Thoracic aorta (tissue), 2 donors: ENCODE measurements at regions not wholly inside any gene's neighbourhood (a gene's known extent, or its start where the extent isn't known, plus 50 kb on each side); places are given as distances from the start of the nearest gene placed in this dataset.
"Not testable (repeated sequence)": the region's sequence is repeated elsewhere in the genome, so short reads cannot be mapped to it uniquely, and the experiment has no call there.

Source experiments
- ATAC-seq: fragments of 150-250 bp; one replicate; pipeline ENCODE4 v1.8.0; 2017; ENCODE audit warnings: low read depth; ENCODE audit not compliant: insufficient number of reproducible peaks, low FRiP score
- DNase-seq: peaks from one replicate; pipeline ENCODE4 v3.0.0-alpha.2; 2020; ENCODE audit warnings: low spot score
- H3K27ac ChIP-seq, 2 donors: fragments of 200-600 bp; sonication (generic); 1 replicate in 1 of 2; 2 replicates in 1 of 2; pipeline ENCODE4 v1.5.1; 2016; ENCODE audit warnings: mild to moderate bottlenecking in 2 of 2, moderate library complexity in 2 of 2
- H3K27me3 ChIP-seq: fragments of 200-600 bp; sonication (generic); replicated peaks from 2 replicates; pipeline ENCODE4 v1.6.0; 2016; ENCODE audit warnings: mild to moderate bottlenecking; ENCODE audit not compliant: insufficient read depth
- H3K36me3 ChIP-seq: fragments of 200-600 bp; sonication (generic); one replicate; pipeline ENCODE4 v1.5.1; 2016
- H3K4me1 ChIP-seq, 2 donors: fragments of 200-600 bp; sonication (generic); 1 replicate in 1 of 2; 2 replicates in 1 of 2; pipeline versions ENCODE4 v1.5.1 to v1.6.0; 2016; ENCODE audit warnings: low read depth in 2 of 2, mild to moderate bottlenecking in 1 of 2; ENCODE audit not compliant: control insufficient read depth in 1 of 2
- H3K4me3 ChIP-seq: fragments of 200-600 bp; sonication (generic); 2 replicates; pipeline ENCODE4 v1.5.1; 2016; ENCODE audit warnings: mild to moderate bottlenecking
- H3K9me3 ChIP-seq: fragments of 200-600 bp; sonication (generic); 2 replicates; pipeline ENCODE4 v1.5.1; 2016
- TF ChIP-seq, protein P1 (sequence below): fragments of 200-600 bp; sonication (generic); IDR thresholded peaks from one replicate; pipeline ENCODE4 v1.5.1; 2019; ENCODE audit warnings: antibody characterized with exemption

DNA sequence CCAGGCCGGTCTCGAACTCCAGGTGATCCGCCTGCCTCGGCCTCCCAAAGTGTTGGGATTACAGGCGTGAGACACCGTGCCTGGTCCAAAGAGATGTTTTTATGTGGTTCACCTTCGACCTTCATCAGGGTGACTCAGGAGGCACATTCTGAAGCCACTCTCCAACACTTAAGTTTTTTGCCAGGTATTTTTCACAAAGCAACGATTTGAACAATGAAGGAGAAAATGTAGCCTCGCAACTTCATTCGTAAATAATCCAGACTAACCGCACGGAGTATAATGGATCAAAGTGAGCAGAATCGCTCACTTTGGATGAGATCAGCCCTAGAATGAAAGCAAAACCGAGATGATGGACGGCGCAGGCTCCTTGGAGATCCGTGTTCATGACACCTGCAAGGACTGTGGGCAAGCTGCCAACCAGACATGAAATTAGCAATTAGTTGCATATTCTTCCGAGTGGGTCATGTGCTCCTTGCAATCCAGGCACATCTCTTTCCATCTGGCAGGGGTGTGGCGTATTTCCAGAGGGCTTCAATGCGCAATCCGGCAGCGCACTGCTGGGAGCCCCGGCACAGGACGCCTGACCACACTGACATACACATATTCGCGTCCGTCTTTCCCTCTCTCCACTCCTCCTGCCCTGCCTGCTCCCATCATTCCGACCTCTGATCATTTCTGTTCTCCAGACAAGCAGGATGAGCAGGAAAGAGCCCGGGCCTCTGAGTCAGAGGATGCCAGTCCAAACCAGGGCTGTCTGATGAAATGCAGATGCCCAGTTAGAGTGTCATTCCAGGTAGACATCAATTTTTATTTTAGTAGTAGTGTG, 148.4 kb downstream of the KLF6 start:
- no peak overlapping the region for H3K4me3 ChIP-seq
- TF ChIP-seq, protein P1, sequence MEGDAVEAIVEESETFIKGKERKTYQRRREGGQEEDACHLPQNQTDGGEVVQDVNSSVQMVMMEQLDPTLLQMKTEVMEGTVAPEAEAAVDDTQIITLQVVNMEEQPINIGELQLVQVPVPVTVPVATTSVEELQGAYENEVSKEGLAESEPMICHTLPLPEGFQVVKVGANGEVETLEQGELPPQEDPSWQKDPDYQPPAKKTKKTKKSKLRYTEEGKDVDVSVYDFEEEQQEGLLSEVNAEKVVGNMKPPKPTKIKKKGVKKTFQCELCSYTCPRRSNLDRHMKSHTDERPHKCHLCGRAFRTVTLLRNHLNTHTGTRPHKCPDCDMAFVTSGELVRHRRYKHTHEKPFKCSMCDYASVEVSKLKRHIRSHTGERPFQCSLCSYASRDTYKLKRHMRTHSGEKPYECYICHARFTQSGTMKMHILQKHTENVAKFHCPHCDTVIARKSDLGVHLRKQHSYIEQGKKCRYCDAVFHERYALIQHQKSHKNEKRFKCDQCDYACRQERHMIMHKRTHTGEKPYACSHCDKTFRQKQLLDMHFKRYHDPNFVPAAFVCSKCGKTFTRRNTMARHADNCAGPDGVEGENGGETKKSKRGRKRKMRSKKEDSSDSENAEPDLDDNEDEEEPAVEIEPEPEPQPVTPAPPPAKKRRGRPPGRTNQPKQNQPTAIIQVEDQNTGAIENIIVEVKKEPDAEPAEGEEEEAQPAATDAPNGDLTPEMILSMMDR: no peak
- H3K4me1 ChIP-seq: peaks cover 0 to 5% of the 10 kb centered on the region in 2 donors
- no peaks in the 10 kb centered on the region for H3K36me3 ChIP-seq
- no peaks in the 10 kb centered on the region for H3K9me3 ChIP-seq
- ATAC-seq: no peak
- no peak overlapping the region for H3K27ac ChIP-seq
- no peak for DNase-seq
- H3K27me3 ChIP-seq: no peaks in the 10 kb centered on the region

DNA sequence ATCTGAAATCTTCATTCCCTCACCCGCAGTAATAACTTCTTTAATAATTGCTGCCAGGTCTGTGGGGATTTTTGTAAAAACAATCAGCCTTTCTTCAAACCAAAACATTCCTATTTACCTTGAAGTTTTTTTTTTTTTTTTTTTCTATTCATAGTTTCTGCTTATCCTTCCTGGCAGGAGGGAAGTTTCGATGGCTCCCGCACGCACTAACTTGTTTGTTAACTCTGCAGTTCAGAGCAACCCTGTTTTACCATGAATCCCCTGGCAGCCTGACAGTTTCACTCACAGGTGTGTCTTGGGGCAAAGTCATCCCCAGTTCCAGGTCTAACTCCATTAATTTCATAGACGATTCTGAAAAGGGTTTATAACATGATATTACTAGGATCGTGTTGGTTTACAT, 149.3 kb downstream of the KLF6 start:
- H3K4me3 ChIP-seq: no peak overlapping the region
- no peak for DNase-seq
- TF ChIP-seq, protein P1: no peak
- H3K27me3 ChIP-seq: no peaks in the 10 kb centered on the region
- H3K4me1 ChIP-seq: peaks cover 0 to 5% of the 10 kb centered on the region in 2 donors
- no peaks in the 10 kb centered on the region for H3K9me3 ChIP-seq
- H3K36me3 ChIP-seq: no peaks in the 10 kb centered on the region
- no peak for ATAC-seq
- no peak overlapping the region for H3K27ac ChIP-seq

DNA sequence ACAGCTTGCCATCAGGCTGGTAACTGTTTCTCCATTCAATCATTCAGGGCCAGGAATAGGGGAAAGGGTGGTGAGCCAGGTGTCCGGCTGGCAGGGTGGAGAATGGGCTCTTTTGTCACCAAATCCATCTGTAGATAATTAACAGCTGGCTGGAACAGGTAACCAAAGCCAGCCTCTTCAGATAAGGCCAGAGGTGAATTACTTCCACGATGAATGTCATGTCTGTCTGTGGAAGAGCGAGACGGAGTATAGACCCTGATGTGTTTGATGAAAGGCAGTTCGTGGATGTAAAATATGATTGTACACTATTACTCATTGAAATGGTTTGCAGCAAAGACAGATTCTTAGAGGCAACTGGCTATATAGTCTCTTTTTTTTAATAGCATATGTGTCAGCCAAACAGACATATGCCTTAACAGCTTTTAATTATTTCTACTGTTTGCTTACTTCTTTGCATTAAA, 149.8 kb downstream of the KLF6 start:
- H3K4me3 ChIP-seq: no peak overlapping the region
- H3K4me1 ChIP-seq: peaks cover 0 to 5% of the 10 kb centered on the region in 2 donors
- ATAC-seq (no peak), DNase-seq (no peak)
- H3K9me3 ChIP-seq: no peaks in the 10 kb centered on the region
- TF ChIP-seq, protein P1: no peak
- H3K27ac ChIP-seq: no peak overlapping the region
- H3K36me3 ChIP-seq: no peaks in the 10 kb centered on the region
- no peaks in the 10 kb centered on the region for H3K27me3 ChIP-seq

DNA sequence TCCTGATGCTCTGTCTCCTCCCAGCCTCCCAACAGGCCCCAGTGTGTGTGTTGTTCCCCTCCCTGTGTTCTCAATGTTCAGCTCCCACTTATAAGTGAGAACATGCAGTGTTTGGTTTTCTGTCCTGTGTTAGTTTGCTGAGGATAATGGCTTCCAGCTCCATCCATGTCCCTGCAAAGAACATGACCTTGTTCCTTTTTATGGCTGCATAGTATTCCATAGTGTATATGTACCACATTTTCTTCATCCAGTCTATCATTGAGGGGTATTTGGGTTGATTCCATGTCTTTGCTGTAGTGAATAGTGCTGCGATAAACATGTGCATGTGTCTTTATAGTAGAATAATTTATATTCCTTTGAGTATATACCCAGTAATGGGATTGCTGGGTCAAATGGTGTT, 150.4 kb downstream of the KLF6 start:
- not testable (repeated sequence) for H3K27me3 ChIP-seq, H3K27ac ChIP-seq, H3K4me1 ChIP-seq, ATAC-seq, H3K36me3 ChIP-seq, H3K4me3 ChIP-seq, H3K9me3 ChIP-seq, DNase-seq

DNA sequence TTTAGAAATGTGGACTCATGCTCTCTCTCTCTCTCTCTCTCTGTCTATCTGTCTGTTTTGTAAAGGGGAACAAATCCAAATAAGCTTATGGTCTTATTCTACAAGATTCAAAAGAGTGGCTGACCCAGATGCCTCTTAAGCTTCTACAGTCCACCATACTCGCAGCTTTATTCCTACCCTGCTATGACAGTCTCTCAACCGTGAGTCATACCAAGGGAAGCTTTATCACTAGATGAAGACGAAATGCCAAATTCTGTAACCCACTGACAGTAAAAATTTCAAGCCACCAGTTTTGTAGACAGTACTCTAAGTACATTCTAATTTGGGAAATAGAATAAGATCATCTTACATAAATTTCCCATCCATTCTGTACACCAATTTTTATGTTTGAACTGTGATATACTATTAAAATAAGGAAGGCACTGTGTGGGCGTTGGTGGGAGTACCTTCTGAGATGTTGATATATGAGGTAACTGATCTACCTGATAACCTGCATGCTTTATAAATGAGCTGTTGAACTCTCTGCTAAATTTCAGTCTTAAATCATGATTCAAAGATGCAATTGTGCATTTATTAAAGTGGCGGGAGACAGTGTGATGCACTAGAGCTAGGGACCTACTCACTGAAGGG, 153.2 kb downstream of the KLF6 start:
- TF ChIP-seq, protein P1: no peak
- ATAC-seq: no peak

More for the DNA sequence above, 153.2 kb downstream of the KLF6 start:
- Histone ChIP-seq H3K36me3 (no peaks in the 10 kb centered on the region), H3K9me3 (no peaks in the 10 kb centered on the region), H3K27ac (no peak overlapping the region), H3K27me3 (no peaks in the 10 kb centered on the region), H3K4me3 (no peak overlapping the region), H3K4me1 (no peaks in the 10 kb centered on the region)
- no peak for DNase-seq
